H9 (cell line): ENCODE measurements at regions not wholly inside any gene's neighbourhood (a gene's known extent, or its start where the extent isn't known, plus 50 kb on each side); places are given as distances from the start of the nearest gene placed in this dataset.

Source experiments
- DNase-seq: peaks from one replicate; pipeline ENCODE4 v3.0.0-alpha.2; 2017
- H2AFZ ChIP-seq: one replicate; pipeline ENCODE4 v1.6.1; 2013; ENCODE audit warnings: mild to moderate bottlenecking, low read length, control low read depth, moderate library complexity
- H2AK5ac ChIP-seq: 2 replicates; pipeline ENCODE4 v1.6.1; 2013; ENCODE audit warnings: low read length, control low read depth, mixed read lengths; ENCODE audit not compliant: insufficient read length
- H2BK120ac ChIP-seq: one replicate; pipeline ENCODE4 v1.6.1; 2013; ENCODE audit warnings: low read depth, mild to moderate bottlenecking, low read length, control low read depth, inconsistent platforms; ENCODE audit not compliant: poor library complexity, severe bottlenecking
- H2BK12ac ChIP-seq: 2 replicates; pipeline ENCODE4 v1.6.1; 2013; ENCODE audit warnings: low read length, control low read depth, mixed read lengths, low read depth; ENCODE audit not compliant: insufficient read length
- H2BK15ac ChIP-seq: 2 replicates; pipeline ENCODE4 v1.6.1; 2013; ENCODE audit warnings: low read depth, low read length, control low read depth
- H2BK20ac ChIP-seq: one replicate; pipeline ENCODE4 v1.6.1; 2013; ENCODE audit warnings: low read depth, mild to moderate bottlenecking, low read length, control low read depth, inconsistent platforms; ENCODE audit not compliant: poor library complexity, severe bottlenecking
- H2BK5ac ChIP-seq: 2 replicates; pipeline ENCODE4 v1.6.1; 2013; ENCODE audit warnings: low read length, control low read depth, mixed read lengths; ENCODE audit not compliant: insufficient read length
- H3K14ac ChIP-seq: 2 replicates; pipeline ENCODE4 v1.6.1; 2013; ENCODE audit warnings: low read length, control low read depth; ENCODE audit not compliant: insufficient read depth
- H3K18ac ChIP-seq: 2 replicates; pipeline ENCODE4 v1.6.1; 2013; ENCODE audit warnings: low read depth, mild to moderate bottlenecking, mixed read lengths, low read length, control low read depth; ENCODE audit not compliant: insufficient read length
- H3K23ac ChIP-seq: 2 replicates; pipeline ENCODE4 v1.6.1; 2013; ENCODE audit warnings: low read length, control low read depth, mixed read lengths, low read depth; ENCODE audit not compliant: insufficient read length
- H3K23me2 ChIP-seq: 2 replicates; pipeline ENCODE4 v1.6.1; 2013; ENCODE audit warnings: low read depth, mild to moderate bottlenecking, mixed read lengths, low read length, control low read depth; ENCODE audit not compliant: insufficient read length, poor library complexity, severe bottlenecking
- H3K27ac ChIP-seq: 2 replicates; pipeline ENCODE4 v1.5.1; 2013; ENCODE audit warnings: low read length, control low read depth, mixed read lengths, low read depth; ENCODE audit not compliant: insufficient read length
- H3K27me3 ChIP-seq: 2 replicates; pipeline ENCODE4 v1.6.1; 2013; ENCODE audit warnings: low read length, control low read depth, inconsistent platforms; ENCODE audit not compliant: insufficient read depth
- H3K4ac ChIP-seq: 2 replicates; pipeline ENCODE4 v1.6.1; 2013; ENCODE audit warnings: low read depth, mild to moderate bottlenecking, control low read depth, inconsistent platforms, low read length, moderate library complexity
- H3K4me1 ChIP-seq: 2 replicates; pipeline ENCODE4 v1.6.1; 2013; ENCODE audit warnings: low read length, control low read depth, inconsistent platforms; ENCODE audit not compliant: insufficient read depth
- H3K4me2 ChIP-seq: 2 replicates; pipeline ENCODE4 v1.6.1; 2013; ENCODE audit warnings: low read length, control low read depth, mixed read lengths; ENCODE audit not compliant: insufficient read length, insufficient read depth
- H3K56ac ChIP-seq: 2 replicates; pipeline ENCODE4 v1.6.1; 2013; ENCODE audit warnings: low read depth, mild to moderate bottlenecking, mixed read lengths, low read length, control low read depth; ENCODE audit not compliant: insufficient read length
- H3K79me1 ChIP-seq: 2 replicates; pipeline ENCODE4 v1.6.1; 2013; ENCODE audit warnings: low read depth, mild to moderate bottlenecking, moderate library complexity, low read length, control low read depth, inconsistent platforms; ENCODE audit not compliant: insufficient read depth, poor library complexity, severe bottlenecking
- H3K79me2 ChIP-seq: 2 replicates; pipeline ENCODE4 v1.6.1; 2013; ENCODE audit warnings: low read length, control low read depth, inconsistent platforms; ENCODE audit not compliant: insufficient read depth
- H3K9ac ChIP-seq: 2 replicates; pipeline ENCODE4 v1.6.1; 2013; ENCODE audit warnings: low read length, control low read depth, mixed read lengths; ENCODE audit not compliant: insufficient read length; ENCODE audit errors: extremely low read depth
- H3K9me3 ChIP-seq: one replicate; pipeline ENCODE4 v1.6.1; 2013; ENCODE audit warnings: low read depth, low read length, inconsistent platforms; ENCODE audit not compliant: control insufficient read depth
- H3T11ph ChIP-seq: one replicate; pipeline ENCODE4 v1.6.1; 2013; ENCODE audit warnings: mild to moderate bottlenecking, low read length, control low read depth, inconsistent platforms
- H4K20me1 ChIP-seq: one replicate; pipeline ENCODE4 v1.6.1; 2013; ENCODE audit not compliant: control insufficient read depth, insufficient read length, insufficient read depth
- H4K5ac ChIP-seq: 2 replicates; pipeline ENCODE4 v1.6.1; 2013; ENCODE audit warnings: low read depth, mild to moderate bottlenecking, mixed read lengths, low read length, control low read depth; ENCODE audit not compliant: insufficient read length
- H4K8ac ChIP-seq: replicated peaks from 2 replicates; pipeline ENCODE4 v1.6.1; 2013; ENCODE audit warnings: low read length, control low read depth, mixed read lengths, low read depth; ENCODE audit not compliant: insufficient read length
- H4K91ac ChIP-seq: 2 replicates; pipeline ENCODE4 v1.6.1; 2013; ENCODE audit warnings: low read depth, mild to moderate bottlenecking, moderate library complexity, mixed read lengths, low read length, control low read depth; ENCODE audit not compliant: insufficient read length
- H3K27ac Mint-ChIP-seq, 3 experiments: 2 replicates in 2 of 3; 3 replicates in 1 of 3; pipeline ENCODE4 v1.8.0; 2020 to 2021; ENCODE audit warnings: mixed read lengths in 3 of 3, mild to moderate bottlenecking in 1 of 3, moderate library complexity in 1 of 3
- H3K27me3 Mint-ChIP-seq: 2 replicates; pipeline ENCODE4 v1.8.0; 2021; ENCODE audit warnings: low read depth, mild to moderate bottlenecking, moderate library complexity, mixed read lengths
- H3K36me3 Mint-ChIP-seq, 3 experiments: 2 replicates in 2 of 3; 3 replicates in 1 of 3; pipeline ENCODE4 v1.8.0; 2020 to 2021; ENCODE audit warnings: low read depth in 3 of 3, mixed read lengths in 3 of 3; ENCODE audit not compliant: insufficient read depth in 1 of 3
- H3K4me1 Mint-ChIP-seq, 2 experiments: 2 replicates each; pipeline ENCODE4 v1.8.0; 2020; ENCODE audit warnings: mixed read lengths in 2 of 2
- H3K4me3 Mint-ChIP-seq, 2 experiments: 2 replicates in 1 of 2; 3 replicates in 1 of 2; pipeline ENCODE4 v1.8.0; 2020 to 2021; ENCODE audit warnings: mild to moderate bottlenecking in 2 of 2, mixed read lengths in 2 of 2, moderate library complexity in 1 of 2
- H3K9me3 Mint-ChIP-seq, 2 experiments: 2 replicates in 1 of 2; 3 replicates in 1 of 2; pipeline ENCODE4 v1.8.0; 2020; ENCODE audit warnings: mild to moderate bottlenecking in 2 of 2, mixed read lengths in 2 of 2, moderate library complexity in 1 of 2
- CTCF ChIP-seq: fragments of 200-600 bp; sonication (generic); conservative IDR thresholded peaks from 3 replicates; pipeline ENCODE4 v1.8.0; 2021; ENCODE audit warnings: antibody characterized with exemption, mild to moderate bottlenecking
- WGBS: extraction: QIAGEN DNeasy Blood & Tissue Kit; methylation state at CpG from one replicate; pipeline ENCODE4 v1.1.7; 2013; ENCODE audit warnings: missing lambda C conversion rate, low lambda C conversion rate, mixed read lengths; ENCODE audit not compliant: insufficient read length; ENCODE audit errors: extremely low coverage; 5-methylcytosine and 5-hydroxymethylcytosine counted together

GRCh38 chr20:43379239-43379917, 78.3 kb upstream of the SRSF6 start:
- Histone ChIP-seq H3K56ac (no peak overlapping the region), H4K5ac (no peak overlapping the region), H3K9ac (no peak overlapping the region), H2BK120ac (no peak overlapping the region), H2BK20ac (no peak overlapping the region), H4K91ac (no peak overlapping the region), H3K4me1 (no peaks in the 10 kb centered on the region), H3K4ac (no peak overlapping the region), H3K18ac (no peak overlapping the region), H3K4me2 (no peak overlapping the region), H2AK5ac (no peak overlapping the region), H3K79me2 (no peaks in the 10 kb centered on the region), H2BK12ac (no peak overlapping the region), H3K23me2 (no peaks in the 10 kb centered on the region), H2BK5ac (no peak overlapping the region), H3K9me3 (no peaks in the 10 kb centered on the region), H4K20me1 (no peaks in the 10 kb centered on the region), H4K8ac (no peak overlapping the region), H2AFZ (no peak overlapping the region), H3T11ph (no peak overlapping the region), H3K79me1 (no peaks in the 10 kb centered on the region), H3K23ac (no peak overlapping the region), H2BK15ac (no peak overlapping the region), H3K27ac (no peak overlapping the region), H3K14ac (no peak overlapping the region), H3K27me3 (no peaks in the 10 kb centered on the region)
- no peaks in the 10 kb centered on the region for H3K4me1 Mint-ChIP-seq
- peaks cover 15% of the 10 kb centered on the region for H3K27me3 Mint-ChIP-seq
- no peak for TF ChIP-seq CTCF
- H3K4me3 Mint-ChIP-seq: no peak overlapping the region
- no CpG with 5 or more reads among the region's 4 CpGs for WGBS
- no peaks in the 10 kb centered on the region; a peak in 1 of 7 replicates for H3K36me3 Mint-ChIP-seq
- no peaks in the 10 kb centered on the region for H3K9me3 Mint-ChIP-seq
- DNase-seq: no peak
- H3K27ac Mint-ChIP-seq: no peak overlapping the region
